ENCODE measurements at regions not wholly inside any gene's neighbourhood (a gene's known extent, or its start where the extent isn't known, plus 50 kb on each side); places are given as distances from the start of the nearest gene placed in this dataset.

DNA sequence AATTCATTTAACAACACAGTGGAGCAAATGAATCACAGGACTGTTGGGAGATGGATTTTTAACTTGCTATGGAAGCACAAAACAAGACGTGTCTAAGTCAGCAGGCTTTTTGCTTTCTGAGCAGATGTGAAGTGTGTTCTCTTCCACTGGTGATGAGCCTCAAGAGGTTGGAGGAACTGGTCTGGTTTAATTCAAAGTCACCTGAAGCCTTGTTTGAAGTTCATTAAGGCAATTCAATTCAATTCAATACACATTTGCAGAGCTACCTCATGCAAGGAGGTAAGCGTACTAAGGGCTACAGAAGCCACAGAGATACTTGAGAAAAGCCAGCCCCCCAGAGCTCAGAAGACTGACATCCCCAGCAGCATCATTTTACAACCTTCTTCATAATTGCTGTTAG is 68.4 kb upstream of the PALS2 start:
- TF ChIP-seq, protein P1, sequence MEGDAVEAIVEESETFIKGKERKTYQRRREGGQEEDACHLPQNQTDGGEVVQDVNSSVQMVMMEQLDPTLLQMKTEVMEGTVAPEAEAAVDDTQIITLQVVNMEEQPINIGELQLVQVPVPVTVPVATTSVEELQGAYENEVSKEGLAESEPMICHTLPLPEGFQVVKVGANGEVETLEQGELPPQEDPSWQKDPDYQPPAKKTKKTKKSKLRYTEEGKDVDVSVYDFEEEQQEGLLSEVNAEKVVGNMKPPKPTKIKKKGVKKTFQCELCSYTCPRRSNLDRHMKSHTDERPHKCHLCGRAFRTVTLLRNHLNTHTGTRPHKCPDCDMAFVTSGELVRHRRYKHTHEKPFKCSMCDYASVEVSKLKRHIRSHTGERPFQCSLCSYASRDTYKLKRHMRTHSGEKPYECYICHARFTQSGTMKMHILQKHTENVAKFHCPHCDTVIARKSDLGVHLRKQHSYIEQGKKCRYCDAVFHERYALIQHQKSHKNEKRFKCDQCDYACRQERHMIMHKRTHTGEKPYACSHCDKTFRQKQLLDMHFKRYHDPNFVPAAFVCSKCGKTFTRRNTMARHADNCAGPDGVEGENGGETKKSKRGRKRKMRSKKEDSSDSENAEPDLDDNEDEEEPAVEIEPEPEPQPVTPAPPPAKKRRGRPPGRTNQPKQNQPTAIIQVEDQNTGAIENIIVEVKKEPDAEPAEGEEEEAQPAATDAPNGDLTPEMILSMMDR (IDR thresholded peaks at IDR 0.05 in 2 of 3, conservative IDR thresholded peaks at IDR 0.05 in 1 of 3; ENCODE audit: control insufficient read depth in 2 of 3, extremely low read depth in 1 of 3, insufficient read depth in 1 of 3, low read depth in 3 of 3, low read length in 3 of 3), result no peak
- TF ChIP-seq TAF1 (IDR thresholded peaks at IDR 0.05; ENCODE audit: borderline replicate concordance, low read depth, low read length), result no peak
- TF ChIP-seq MTA2 (IDR thresholded peaks at IDR 0.05; ENCODE audit: low read depth), result no peak
- no peak for TF ChIP-seq CREB1 (IDR thresholded peaks at IDR 0.05; ENCODE audit: low read depth)
- no peak for TF ChIP-seq ZNF384 (IDR thresholded peaks at IDR 0.05; ENCODE audit: borderline replicate concordance, low read depth, low read length)

Measured in GM12878 (cell line).